ENCODE measurements at regions not wholly inside any gene's neighbourhood (a gene's known extent, or its start where the extent isn't known, plus 50 kb on each side); places are given as distances from the start of the nearest gene placed in this dataset.

- DNase-seq, result no peak
- Histone ChIP-seq H3K27ac (ENCODE audit: insufficient read depth in 1 of 2, low read depth in 1 of 2, low read length in 2 of 2, poor library complexity in 1 of 2, severe bottlenecking in 2 of 2) (no peak overlapping the region), H3K9me3 (ENCODE audit: control extremely low read depth in 1 of 5, control insufficient read depth in 4 of 5, insufficient read depth in 2 of 5, low read depth in 1 of 5, low read length in 4 of 5) (peaks cover 0 to 2% (median 0%) of the 10 kb centered on the region in 5 experiments), H3K4me1 (ENCODE audit: control extremely low read depth in 1 of 4, control insufficient read depth in 4 of 4, insufficient read depth in 4 of 4, low read length in 3 of 4) (peaks cover 0 to 7% (median 1%) of the 10 kb centered on the region in 4 experiments), H3K27me3 (replicated peaks in 2 of 5; ENCODE audit: control insufficient read depth in 4 of 5, insufficient read depth in 5 of 5, low read length in 4 of 5) (no peaks in the 10 kb centered on the region), H3K4me3 (ENCODE audit: control insufficient read depth in 1 of 7, extremely low read depth in 1 of 7, insufficient read depth in 4 of 7, low read depth in 2 of 7, low read length in 6 of 7) (no peak overlapping the region), H3K36me3 (ENCODE audit: control insufficient read depth in 4 of 4, insufficient read depth in 4 of 4, low read length in 3 of 4) (no peaks in the 10 kb centered on the region)
- 100% methylated on average over 35 of the region's 35 CpGs for WGBS (ENCODE audit: insufficient coverage)
- ChIA-PET POLR2A (no interaction called here), CTCF (interaction anchor here (1.5 kb wide), 1 partner anchor 8 kb away, joined by 4 read pairs; no protein-coding TSS in a partner anchor)
Measured at GRCh38 chr6:14783594-14783993, 462.3 kb upstream of the JARID2 start.

GRCh38 chr6:14784596-14785492 is 461.0 kb upstream of the JARID2 start:
- ChIA-PET CTCF (interaction anchor here (0.7 to 1.5 kb wide), 2 partner anchors 9 to 21 kb away, joined by 4 read pairs; no protein-coding TSS in a partner anchor), POLR2A (no interaction called here)
- WGBS (ENCODE audit: insufficient coverage), result 92% methylated on average over 13 of the region's 15 CpGs
- H3K4me3 ChIP-seq (ENCODE audit: control insufficient read depth in 1 of 7, extremely low read depth in 1 of 7, insufficient read depth in 4 of 7, low read depth in 2 of 7, low read length in 6 of 7), result no peak overlapping the region
- H3K36me3 ChIP-seq (ENCODE audit: control insufficient read depth in 4 of 4, insufficient read depth in 4 of 4, low read length in 3 of 4), result no peaks in the 10 kb centered on the region
- peaks cover 0 to 2% (median 0%) of the 10 kb centered on the region in 5 experiments for H3K9me3 ChIP-seq (ENCODE audit: control extremely low read depth in 1 of 5, control insufficient read depth in 4 of 5, insufficient read depth in 2 of 5, low read depth in 1 of 5, low read length in 4 of 5)
- no peaks in the 10 kb centered on the region for H3K27me3 ChIP-seq (replicated peaks in 2 of 5; ENCODE audit: control insufficient read depth in 4 of 5, insufficient read depth in 5 of 5, low read length in 4 of 5)
- no peak for DNase-seq
- peaks cover 0 to 5% (median 1%) of the 10 kb centered on the region in 4 experiments for H3K4me1 ChIP-seq (ENCODE audit: control extremely low read depth in 1 of 4, control insufficient read depth in 4 of 4, insufficient read depth in 4 of 4, low read length in 3 of 4)
- no peak overlapping the region for H3K27ac ChIP-seq (ENCODE audit: insufficient read depth in 1 of 2, low read depth in 1 of 2, low read length in 2 of 2, poor library complexity in 1 of 2, severe bottlenecking in 2 of 2)

DNA sequence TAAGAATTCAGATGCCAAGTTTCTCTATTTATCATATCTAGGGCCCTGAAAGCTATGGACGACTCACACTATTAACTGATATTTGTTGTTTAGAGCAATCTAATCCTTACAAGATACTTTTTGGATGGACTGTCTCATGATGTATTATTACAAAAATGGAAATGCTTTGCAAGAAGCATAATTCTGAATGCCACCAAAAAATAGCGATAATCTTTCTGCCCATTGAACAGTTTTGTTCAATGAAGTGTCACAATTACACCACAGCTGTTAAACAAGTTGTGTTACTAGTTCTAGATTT is 460.4 kb upstream of the JARID2 start:
- POLR2A ChIA-PET, result no interaction called here
- no peak overlapping the region for H3K27ac ChIP-seq (ENCODE audit: insufficient read depth in 1 of 2, low read depth in 1 of 2, low read length in 2 of 2, poor library complexity in 1 of 2, severe bottlenecking in 2 of 2)
- no peak for DNase-seq
- no peaks in the 10 kb centered on the region for H3K36me3 ChIP-seq (ENCODE audit: control insufficient read depth in 4 of 4, insufficient read depth in 4 of 4, low read length in 3 of 4)
- no peak overlapping the region for H3K4me3 ChIP-seq (ENCODE audit: control insufficient read depth in 1 of 7, extremely low read depth in 1 of 7, insufficient read depth in 4 of 7, low read depth in 2 of 7, low read length in 6 of 7)
- H3K27me3 ChIP-seq (replicated peaks in 2 of 5; ENCODE audit: control insufficient read depth in 4 of 5, insufficient read depth in 5 of 5, low read length in 4 of 5), result no peaks in the 10 kb centered on the region
- 100% methylated on average over 1 of the region's 2 CpGs for WGBS (ENCODE audit: insufficient coverage)
- no peaks in the 10 kb centered on the region for H3K4me1 ChIP-seq (ENCODE audit: control extremely low read depth in 1 of 4, control insufficient read depth in 4 of 4, insufficient read depth in 4 of 4, low read length in 3 of 4)
- CTCF ChIA-PET, result no interaction called here
- H3K9me3 ChIP-seq (ENCODE audit: control extremely low read depth in 1 of 5, control insufficient read depth in 4 of 5, insufficient read depth in 2 of 5, low read depth in 1 of 5, low read length in 4 of 5), result peaks cover 0 to 2% (median 0%) of the 10 kb centered on the region in 5 experiments

GRCh38 chr6:14786008-14786407 is 459.9 kb upstream of the JARID2 start:
- ChIA-PET POLR2A (no interaction called here), CTCF (interaction anchor here (0.9 kb wide), 1 partner anchor 47 kb away, joined by 3 read pairs; no protein-coding TSS in a partner anchor)
- Histone ChIP-seq H3K4me1 (ENCODE audit: control extremely low read depth in 1 of 4, control insufficient read depth in 4 of 4, insufficient read depth in 4 of 4, low read length in 3 of 4) (no peaks in the 10 kb centered on the region), H3K4me3 (ENCODE audit: control insufficient read depth in 1 of 7, extremely low read depth in 1 of 7, insufficient read depth in 4 of 7, low read depth in 2 of 7, low read length in 6 of 7) (no peak overlapping the region), H3K27me3 (replicated peaks in 2 of 5; ENCODE audit: control insufficient read depth in 4 of 5, insufficient read depth in 5 of 5, low read length in 4 of 5) (no peaks in the 10 kb centered on the region), H3K27ac (ENCODE audit: insufficient read depth in 1 of 2, low read depth in 1 of 2, low read length in 2 of 2, poor library complexity in 1 of 2, severe bottlenecking in 2 of 2) (no peak overlapping the region), H3K36me3 (ENCODE audit: control insufficient read depth in 4 of 4, insufficient read depth in 4 of 4, low read length in 3 of 4) (no peaks in the 10 kb centered on the region), H3K9me3 (ENCODE audit: control extremely low read depth in 1 of 5, control insufficient read depth in 4 of 5, insufficient read depth in 2 of 5, low read depth in 1 of 5, low read length in 4 of 5) (peaks cover 0 to 2% (median 0%) of the 10 kb centered on the region in 5 experiments)
- DNase-seq, result no peak
- 100% methylated on average over 2 of the region's 3 CpGs for WGBS (ENCODE audit: insufficient coverage)

GRCh38 chr6:14786455-14786854 is 459.4 kb upstream of the JARID2 start:
- no CpG with 5 or more reads among the region's 3 CpGs for WGBS (ENCODE audit: insufficient coverage)
- no peaks in the 10 kb centered on the region for H3K4me1 ChIP-seq (ENCODE audit: control extremely low read depth in 1 of 4, control insufficient read depth in 4 of 4, insufficient read depth in 4 of 4, low read length in 3 of 4)
- H3K4me3 ChIP-seq (ENCODE audit: control insufficient read depth in 1 of 7, extremely low read depth in 1 of 7, insufficient read depth in 4 of 7, low read depth in 2 of 7, low read length in 6 of 7), result no peak overlapping the region
- no peaks in the 10 kb centered on the region for H3K27me3 ChIP-seq (replicated peaks in 2 of 5; ENCODE audit: control insufficient read depth in 4 of 5, insufficient read depth in 5 of 5, low read length in 4 of 5)
- ChIA-PET CTCF (interaction anchor here (0.9 kb wide), 1 partner anchor 46 kb away, joined by 3 read pairs; no protein-coding TSS in a partner anchor), POLR2A (no interaction called here)
- peaks cover 0 to 2% (median 0%) of the 10 kb centered on the region in 5 experiments for H3K9me3 ChIP-seq (ENCODE audit: control extremely low read depth in 1 of 5, control insufficient read depth in 4 of 5, insufficient read depth in 2 of 5, low read depth in 1 of 5, low read length in 4 of 5)
- H3K36me3 ChIP-seq (ENCODE audit: control insufficient read depth in 4 of 4, insufficient read depth in 4 of 4, low read length in 3 of 4), result no peaks in the 10 kb centered on the region
- no peak overlapping the region for H3K27ac ChIP-seq (ENCODE audit: insufficient read depth in 1 of 2, low read depth in 1 of 2, low read length in 2 of 2, poor library complexity in 1 of 2, severe bottlenecking in 2 of 2)
- no peak for DNase-seq

DNA sequence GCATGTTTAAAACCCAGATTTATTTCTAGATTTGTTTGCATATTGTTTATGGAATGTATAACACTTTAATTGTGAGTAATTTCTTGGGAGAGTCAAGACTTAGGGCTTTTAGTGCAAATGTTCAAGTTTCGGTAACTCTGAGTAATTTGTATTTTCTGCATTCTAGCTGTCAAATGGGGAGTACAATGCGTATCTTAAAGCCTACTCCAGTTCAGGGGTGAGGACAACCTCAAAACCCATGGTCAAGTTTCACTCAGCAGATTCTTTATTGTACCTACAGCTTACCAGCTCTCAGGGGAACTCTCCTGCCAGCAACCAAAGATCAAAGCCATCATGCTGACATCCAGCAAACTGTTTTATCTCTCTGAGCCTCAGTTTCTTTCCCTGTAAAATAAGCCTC is 458.6 kb upstream of the JARID2 start:
- CTCF ChIA-PET, result no interaction called here
- H3K4me1 ChIP-seq (ENCODE audit: control extremely low read depth in 1 of 4, control insufficient read depth in 4 of 4, insufficient read depth in 4 of 4, low read length in 3 of 4), result peaks cover 0 to 3% (median under 1%) of the 10 kb centered on the region in 4 experiments
- no peak overlapping the region for H3K27ac ChIP-seq (ENCODE audit: insufficient read depth in 1 of 2, low read depth in 1 of 2, low read length in 2 of 2, poor library complexity in 1 of 2, severe bottlenecking in 2 of 2)
- POLR2A ChIA-PET, result no interaction called here
- no peaks in the 10 kb centered on the region for H3K27me3 ChIP-seq (replicated peaks in 2 of 5; ENCODE audit: control insufficient read depth in 4 of 5, insufficient read depth in 5 of 5, low read length in 4 of 5)
- no peak overlapping the region for H3K4me3 ChIP-seq (ENCODE audit: control insufficient read depth in 1 of 7, extremely low read depth in 1 of 7, insufficient read depth in 4 of 7, low read depth in 2 of 7, low read length in 6 of 7)
- DNase-seq, result no peak
- 90% methylated on average over 2 of the region's 2 CpGs for WGBS (ENCODE audit: insufficient coverage)
- H3K36me3 ChIP-seq (ENCODE audit: control insufficient read depth in 4 of 4, insufficient read depth in 4 of 4, low read length in 3 of 4), result no peaks in the 10 kb centered on the region
- H3K9me3 ChIP-seq (ENCODE audit: control extremely low read depth in 1 of 5, control insufficient read depth in 4 of 5, insufficient read depth in 2 of 5, low read depth in 1 of 5, low read length in 4 of 5), result peaks cover 0 to 2% (median 0%) of the 10 kb centered on the region in 5 experiments

GRCh38 chr6:14787677-14788076 is 458.2 kb upstream of the JARID2 start:
- H3K4me3 ChIP-seq (ENCODE audit: control insufficient read depth in 1 of 7, extremely low read depth in 1 of 7, insufficient read depth in 4 of 7, low read depth in 2 of 7, low read length in 6 of 7), result no peak overlapping the region
- CTCF ChIA-PET, result no interaction called here
- POLR2A ChIA-PET, result no interaction called here
- H3K27me3 ChIP-seq (replicated peaks in 2 of 5; ENCODE audit: control insufficient read depth in 4 of 5, insufficient read depth in 5 of 5, low read length in 4 of 5), result no peaks in the 10 kb centered on the region
- peaks cover 0 to 2% (median 0%) of the 10 kb centered on the region in 5 experiments for H3K9me3 ChIP-seq (ENCODE audit: control extremely low read depth in 1 of 5, control insufficient read depth in 4 of 5, insufficient read depth in 2 of 5, low read depth in 1 of 5, low read length in 4 of 5)
- H3K4me1 ChIP-seq (ENCODE audit: control extremely low read depth in 1 of 4, control insufficient read depth in 4 of 4, insufficient read depth in 4 of 4, low read length in 3 of 4), result peaks cover 0 to 7% (median 2%) of the 10 kb centered on the region in 4 experiments
- H3K27ac ChIP-seq (ENCODE audit: insufficient read depth in 1 of 2, low read depth in 1 of 2, low read length in 2 of 2, poor library complexity in 1 of 2, severe bottlenecking in 2 of 2), result no peak overlapping the region
- no peak for DNase-seq
- 100% methylated on average over 2 of the region's 2 CpGs for WGBS (ENCODE audit: insufficient coverage)
- H3K36me3 ChIP-seq (ENCODE audit: control insufficient read depth in 4 of 4, insufficient read depth in 4 of 4, low read length in 3 of 4), result no peaks in the 10 kb centered on the region

All from common myeloid progenitor, CD34-positive (primary cell).